ENCODE measurements at regions not wholly inside any gene's neighbourhood (a gene's known extent, or its start where the extent isn't known, plus 50 kb on each side); places are given as distances from the start of the nearest gene placed in this dataset.

- TF ChIP-seq JUN (IDR thresholded peaks at IDR 0.05; ENCODE audit: low read depth, low read length) (no peak), ATF3 (IDR thresholded peaks at IDR 0.05; ENCODE audit: insufficient read depth, low read depth, low read length) (no peak), YY1 (IDR thresholded peaks at IDR 0.05; ENCODE audit: low read depth, low read length) (no peak), CTCF (IDR thresholded peaks at IDR 0.05; ENCODE audit: control extremely low read depth in 1 of 3, insufficient read depth in 1 of 3, low read depth in 1 of 3, low read length in 3 of 3) (no peak), SRF (IDR thresholded peaks at IDR 0.05; ENCODE audit: low read depth, low read length) (no peak)
These were observed 552.1 kb downstream of the XIRP2 start (continued) for GRCh38 chr2:167440382-167440781.
